Tibial nerve (tissue), 4 donors: ENCODE measurements at regions not wholly inside any gene's neighbourhood (a gene's known extent, or its start where the extent isn't known, plus 50 kb on each side); places are given as distances from the start of the nearest gene placed in this dataset.

ENCODE experiments used
- DNase-seq, 2 donors: peaks; one replicate each; pipeline ENCODE4 v3.0.0-alpha.2; 2019; ENCODE audit warnings: low spot score in 2 of 2
- H3K27ac ChIP-seq, 4 donors: fragments of 200-600 bp; sonication (generic) in 3 of 4; one replicate each; pipeline ENCODE4 v1.5.1; 2017 to 2019; ENCODE audit warnings: mild to moderate bottlenecking in 1 of 4
- H3K27me3 ChIP-seq, 2 donors: fragments of 200-600 bp; sonication (generic) in 1 of 2; one replicate each; pipeline versions ENCODE4 v1.5.1 to v1.6.0; 2017 to 2019
- H3K36me3 ChIP-seq, 3 donors: fragments of 200-600 bp; sonication (generic); one replicate each; pipeline ENCODE4 v1.5.1; 2018 to 2019
- H3K4me1 ChIP-seq, 4 donors: fragments of 200-600 bp; sonication (generic) in 3 of 4; one replicate each; pipeline ENCODE4 v1.5.1; 2017 to 2019
- H3K4me3 ChIP-seq, 4 donors: fragments of 200-600 bp; sonication (generic) in 3 of 4; one replicate each; pipeline ENCODE4 v1.5.1; 2017 to 2019; ENCODE audit warnings: mild to moderate bottlenecking in 1 of 4, moderate library complexity in 1 of 4
- H3K9me3 ChIP-seq, 4 donors: fragments of 200-600 bp; sonication (generic) in 3 of 4; one replicate each; pipeline ENCODE4 v1.5.1; 2017 to 2019
- CTCF ChIP-seq, 5 experiments: fragments of 200-600 bp in 3 of 5; fragments of 450-650 bp in 2 of 5; sonication (generic) in 3 of 5; IDR thresholded peaks; one replicate each; pipeline ENCODE4 v1.5.1; 2016 to 2019; ENCODE audit warnings: antibody characterized with exemption in 5 of 5, mild to moderate bottlenecking in 3 of 5, moderate library complexity in 2 of 5
- EP300 ChIP-seq, 2 donors: sonication (generic); formaldehyde crosslinking; IDR thresholded peaks; one replicate each; pipeline ENCODE4 v1.6.1; 2017; ENCODE audit warnings: antibody characterized with exemption in 2 of 2, mild to moderate bottlenecking in 1 of 2
- POLR2A ChIP-seq, 2 donors: fragments of 450-650 bp; IDR thresholded peaks; one replicate each; pipeline ENCODE4 v1.6.1; 2017; ENCODE audit warnings: antibody characterized with exemption in 2 of 2, mild to moderate bottlenecking in 2 of 2, moderate library complexity in 2 of 2
- WGBS, 2 donors: methylation state at CpG; one replicate each; pipeline ENCODE4 v1.1.5; 2018; 5-methylcytosine and 5-hydroxymethylcytosine counted together

DNA sequence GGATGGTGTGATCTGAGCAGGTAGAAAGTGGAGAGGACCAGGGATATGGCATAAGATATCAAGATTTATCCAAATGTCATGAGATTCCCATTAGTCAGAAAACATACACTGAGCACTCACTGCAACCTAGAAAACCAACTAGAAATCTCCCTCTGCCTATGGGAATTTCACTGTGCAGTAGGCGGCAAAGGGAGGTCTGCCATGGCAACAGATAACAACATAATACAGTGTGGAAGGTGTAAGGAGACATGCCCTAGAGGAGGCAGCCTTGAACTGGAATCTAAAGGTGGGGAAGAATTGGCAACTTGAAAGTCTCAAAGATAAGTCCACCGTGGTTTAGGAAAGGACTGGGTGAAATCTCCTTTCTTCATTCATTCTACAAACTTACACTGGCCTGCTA lies 238.4 kb downstream of the ATG4C start:
- no peak overlapping the region for H3K4me3 ChIP-seq
- H3K27ac ChIP-seq, result no peak overlapping the region
- WGBS, 2 donors, result 43 to 52% methylated on average over 2 of the region's 2 CpGs
- no peaks in the 10 kb centered on the region for H3K27me3 ChIP-seq
- no peaks in the 10 kb centered on the region for H3K4me1 ChIP-seq
- TF ChIP-seq CTCF (IDR thresholded peaks at IDR 0.05) (no peak), POLR2A (IDR thresholded peaks at IDR 0.05) (no peak), EP300 (IDR thresholded peaks at IDR 0.05) (no peak)
- no peaks in the 10 kb centered on the region for H3K9me3 ChIP-seq
- no peak for DNase-seq
- H3K36me3 ChIP-seq, result no peaks in the 10 kb centered on the region

GRCh38 chr1:63023171-63023570 lies 239.2 kb downstream of the ATG4C start:
- no peaks in the 10 kb centered on the region for H3K4me1 ChIP-seq
- no peaks in the 10 kb centered on the region for H3K36me3 ChIP-seq
- H3K27ac ChIP-seq, result no peak overlapping the region
- DNase-seq, result no peak
- 85 to 87% methylated on average over 7 of the region's 7 CpGs for WGBS, 2 donors
- H3K4me3 ChIP-seq, result no peak overlapping the region
- TF ChIP-seq POLR2A (IDR thresholded peaks at IDR 0.05) (no peak), CTCF (IDR thresholded peaks at IDR 0.05) (no peak), EP300 (IDR thresholded peaks at IDR 0.05) (no peak)
- H3K27me3 ChIP-seq, result no peaks in the 10 kb centered on the region
- no peaks in the 10 kb centered on the region for H3K9me3 ChIP-seq

GRCh38 chr1:63023637-63024036 lies 239.7 kb downstream of the ATG4C start:
- no peaks in the 10 kb centered on the region for H3K4me1 ChIP-seq
- H3K9me3 ChIP-seq, result no peaks in the 10 kb centered on the region
- TF ChIP-seq EP300 (IDR thresholded peaks at IDR 0.05) (no peak), POLR2A (IDR thresholded peaks at IDR 0.05) (no peak), CTCF (IDR thresholded peaks at IDR 0.05) (no peak)
- no peaks in the 10 kb centered on the region for H3K36me3 ChIP-seq
- H3K27ac ChIP-seq, result no peak overlapping the region
- no peak for DNase-seq
- H3K4me3 ChIP-seq, result no peak overlapping the region
- WGBS, 2 donors, result 94 to 100% methylated on average over 1 of the region's 1 CpG
- H3K27me3 ChIP-seq, result no peaks in the 10 kb centered on the region

GRCh38 chr1:63024132-63024531 lies 240.2 kb downstream of the ATG4C start:
- no peaks in the 10 kb centered on the region for H3K27me3 ChIP-seq
- TF ChIP-seq CTCF (IDR thresholded peaks at IDR 0.05), result no peak
- TF ChIP-seq POLR2A (IDR thresholded peaks at IDR 0.05), result no peak
- no peak for TF ChIP-seq EP300 (IDR thresholded peaks at IDR 0.05)
- H3K9me3 ChIP-seq, result peaks cover 0 to 5% (median 0%) of the 10 kb centered on the region in 4 donors
- DNase-seq, result no peak
- H3K4me1 ChIP-seq, result no peaks in the 10 kb centered on the region
- no peak overlapping the region for H3K4me3 ChIP-seq
- 7 to 13% methylated on average over 1 of the region's 1 CpG for WGBS, 2 donors
- no peaks in the 10 kb centered on the region for H3K36me3 ChIP-seq
- no peak overlapping the region for H3K27ac ChIP-seq

GRCh38 chr1:63027176-63027575 lies 243.2 kb downstream of the ATG4C start:
- H3K4me1 ChIP-seq, result no peaks in the 10 kb centered on the region
- H3K27me3 ChIP-seq, result no peaks in the 10 kb centered on the region
- no peak overlapping the region for H3K27ac ChIP-seq
- TF ChIP-seq POLR2A (IDR thresholded peaks at IDR 0.05) (no peak), CTCF (IDR thresholded peaks at IDR 0.05) (no peak), EP300 (IDR thresholded peaks at IDR 0.05) (no peak)
- H3K4me3 ChIP-seq, result no peak overlapping the region
- peaks cover 0 to 9% (median 0%) of the 10 kb centered on the region in 4 donors for H3K9me3 ChIP-seq
- WGBS, 2 donors, result 30 to 62% methylated on average over 3 of the region's 3 CpGs
- no peaks in the 10 kb centered on the region for H3K36me3 ChIP-seq
- DNase-seq, result no peak
